ENCODE measurements at regions not wholly inside any gene's neighbourhood (a gene's known extent, or its start where the extent isn't known, plus 50 kb on each side); places are given as distances from the start of the nearest gene placed in this dataset.

- no peak for TF ChIP-seq CTCF (IDR thresholded peaks at IDR 0.05; ENCODE audit: unreplicated experiment in 3 of 3)
- Mint-ChIP-seq H3K9me3 (peaks cover 51% of the 10 kb centered on the region), H3K4me3 (no peak overlapping the region), H3K36me3 (ENCODE audit: low read depth) (peaks cover 8% of the 10 kb centered on the region), H3K27ac (no peak overlapping the region), H3K27me3 (ENCODE audit: low read depth) (no peaks in the 10 kb centered on the region), H3K4me1 (no peaks in the 10 kb centered on the region)
These were observed 461.4 kb downstream of the SPATA31D1 start for GRCh38 chr9:82449986-82450385.

GRCh38 chr9:82454509-82455190 is 466.1 kb downstream of the SPATA31D1 start:
- Mint-ChIP-seq H3K9me3 (peaks cover 19% of the 10 kb centered on the region), H3K27ac (no peak overlapping the region), H3K4me1 (no peaks in the 10 kb centered on the region), H3K4me3 (no peak overlapping the region), H3K36me3 (ENCODE audit: low read depth) (no peaks in the 10 kb centered on the region), H3K27me3 (ENCODE audit: low read depth) (peaks cover 4% of the 10 kb centered on the region)
- TF ChIP-seq CTCF (IDR thresholded peaks at IDR 0.05; ENCODE audit: unreplicated experiment in 3 of 3): no peak

GRCh38 chr9:82456642-82457041 is 468.1 kb downstream of the SPATA31D1 start:
- TF ChIP-seq CTCF (IDR thresholded peaks at IDR 0.05; ENCODE audit: unreplicated experiment in 3 of 3): no peak
- Mint-ChIP-seq H3K27ac (no peak overlapping the region), H3K4me1 (no peaks in the 10 kb centered on the region), H3K9me3 (peaks cover 12% of the 10 kb centered on the region), H3K27me3 (ENCODE audit: low read depth) (peaks cover 4% of the 10 kb centered on the region), H3K36me3 (ENCODE audit: low read depth) (no peaks in the 10 kb centered on the region), H3K4me3 (no peak overlapping the region)

GRCh38 chr9:82457298-82457697 is 468.7 kb downstream of the SPATA31D1 start:
- H3K27ac Mint-ChIP-seq: no peak overlapping the region
- H3K27me3 Mint-ChIP-seq (ENCODE audit: low read depth): peaks cover 4% of the 10 kb centered on the region
- H3K4me1 Mint-ChIP-seq: no peaks in the 10 kb centered on the region

GRCh38 chr9:82457891-82458290 is 469.3 kb downstream of the SPATA31D1 start:
- no peak overlapping the region for H3K27ac Mint-ChIP-seq
- H3K4me3 Mint-ChIP-seq: no peak overlapping the region
- peaks cover 2% of the 10 kb centered on the region for H3K9me3 Mint-ChIP-seq
- peaks cover 4% of the 10 kb centered on the region for H3K27me3 Mint-ChIP-seq (ENCODE audit: low read depth)
- H3K4me1 Mint-ChIP-seq: no peaks in the 10 kb centered on the region
- TF ChIP-seq CTCF (IDR thresholded peaks at IDR 0.05; ENCODE audit: unreplicated experiment in 3 of 3): no peak
- no peaks in the 10 kb centered on the region for H3K36me3 Mint-ChIP-seq (ENCODE audit: low read depth)

More at GRCh38 chr9:82457298-82457697, 468.7 kb downstream of the SPATA31D1 start:
- Mint-ChIP-seq H3K36me3 (ENCODE audit: low read depth) (no peaks in the 10 kb centered on the region), H3K4me3 (no peak overlapping the region), H3K9me3 (peaks cover 5% of the 10 kb centered on the region)
- no peak for TF ChIP-seq CTCF (IDR thresholded peaks at IDR 0.05; ENCODE audit: unreplicated experiment in 3 of 3)

- Mint-ChIP-seq H3K4me3 (no peak overlapping the region), H3K9me3 (peaks cover 2% of the 10 kb centered on the region), H3K27ac (no peak overlapping the region), H3K4me1 (no peaks in the 10 kb centered on the region), H3K27me3 (ENCODE audit: low read depth) (peaks cover 4% of the 10 kb centered on the region), H3K36me3 (ENCODE audit: low read depth) (no peaks in the 10 kb centered on the region)
- no peak for TF ChIP-seq CTCF (IDR thresholded peaks at IDR 0.05; ENCODE audit: unreplicated experiment in 3 of 3)
These were observed 469.7 kb downstream of the SPATA31D1 start for GRCh38 chr9:82458296-82458695.

All from nephron (organoid).